HEK293T (cell line): ENCODE measurements at regions not wholly inside any gene's neighbourhood (a gene's known extent, or its start where the extent isn't known, plus 50 kb on each side); places are given as distances from the start of the nearest gene placed in this dataset.
"Not testable (repeated sequence)": the region's sequence is repeated elsewhere in the genome, so short reads cannot be mapped to it uniquely, and the experiment has no call there.

Source experiments
- CTCF ChIA-PET: fragments of 350-600 bp; formaldehyde crosslinking; extraction: SDS; loops from one replicate; lab custom pipeline; 2021; ENCODE audit warnings: antibody characterized with exemption, inconsistent platforms; lab: Yijun Ruan, JAX
- POLR2A ChIA-PET: fragments of 350-600 bp; formaldehyde crosslinking; extraction: SDS; loops from one replicate; lab custom pipeline; 2020; ENCODE audit warnings: antibody characterized with exemption, inconsistent platforms; lab: Yijun Ruan, JAX
- DNase-seq: peaks from one replicate; pipeline ENCODE4 v3.0.0; 2012; ENCODE audit warnings: mixed read lengths; ENCODE audit errors: extremely low spot score
- ARNT ChIP-seq: fragments of 450-650 bp; IDR thresholded peaks from 2 replicates; pipeline ENCODE4 v1.6.1; 2017; ENCODE audit warnings: mild to moderate bottlenecking
- BHLHE40 ChIP-seq: fragments of 450-650 bp; IDR thresholded peaks from 2 replicates; pipeline ENCODE4 v1.6.1; 2016; ENCODE audit warnings: mild to moderate bottlenecking, moderate library complexity, borderline replicate concordance
- CTBP1 ChIP-seq: fragments of 450-650 bp; IDR thresholded peaks from 2 replicates; pipeline ENCODE4 v1.6.1; 2016; ENCODE audit warnings: borderline replicate concordance
- ELF4 ChIP-seq: fragments of 450-650 bp; IDR thresholded peaks from 2 replicates; pipeline ENCODE4 v1.6.1; 2017; ENCODE audit warnings: antibody characterized with exemption
- FOXA1 ChIP-seq: fragments of 450-650 bp; IDR thresholded peaks from 2 replicates; pipeline ENCODE4 v1.6.1; 2016; ENCODE audit warnings: mild to moderate bottlenecking
- FOXK2 ChIP-seq: fragments of 450-650 bp; IDR thresholded peaks from 2 replicates; pipeline ENCODE4 v1.6.1; 2016; ENCODE audit warnings: mild to moderate bottlenecking
- FOXM1 ChIP-seq: fragments of 450-650 bp; IDR thresholded peaks from 2 replicates; pipeline ENCODE4 v1.6.1; 2017; ENCODE audit warnings: mild to moderate bottlenecking, borderline replicate concordance
- HDGF ChIP-seq: fragments of 450-650 bp; IDR thresholded peaks from 2 replicates; pipeline ENCODE4 v1.6.1; 2017; ENCODE audit warnings: antibody characterized with exemption, borderline replicate concordance
- L3MBTL2 ChIP-seq: fragments of 450-650 bp; conservative IDR thresholded peaks from 2 replicates; pipeline ENCODE4 v1.6.1; 2016; ENCODE audit warnings: mild to moderate bottlenecking
- LEF1 ChIP-seq: fragments of 450-650 bp; IDR thresholded peaks from 2 replicates; pipeline ENCODE4 v1.6.1; 2017; ENCODE audit warnings: mild to moderate bottlenecking, borderline replicate concordance
- NFRKB ChIP-seq: fragments of 450-650 bp; IDR thresholded peaks from 2 replicates; pipeline ENCODE4 v1.6.1; 2016; ENCODE audit warnings: mild to moderate bottlenecking, moderate library complexity
- SP1 ChIP-seq: fragments of 450-650 bp; IDR thresholded peaks from 2 replicates; pipeline ENCODE4 v1.6.1; 2017
- SUZ12 ChIP-seq: fragments of 450-650 bp; IDR thresholded peaks from 2 replicates; pipeline ENCODE4 v1.6.1; 2016; ENCODE audit warnings: mild to moderate bottlenecking
- TARDBP ChIP-seq: fragments of 450-650 bp; IDR thresholded peaks from 2 replicates; pipeline ENCODE4 v1.6.1; 2016
- ZNF384 ChIP-seq: fragments of 450-650 bp; IDR thresholded peaks from 2 replicates; pipeline ENCODE4 v1.6.1; 2016
- TF ChIP-seq, protein P1 (sequence below): fragments of 450-650 bp; IDR thresholded peaks from 2 replicates; pipeline ENCODE4 v1.6.1; 2016

DNA sequence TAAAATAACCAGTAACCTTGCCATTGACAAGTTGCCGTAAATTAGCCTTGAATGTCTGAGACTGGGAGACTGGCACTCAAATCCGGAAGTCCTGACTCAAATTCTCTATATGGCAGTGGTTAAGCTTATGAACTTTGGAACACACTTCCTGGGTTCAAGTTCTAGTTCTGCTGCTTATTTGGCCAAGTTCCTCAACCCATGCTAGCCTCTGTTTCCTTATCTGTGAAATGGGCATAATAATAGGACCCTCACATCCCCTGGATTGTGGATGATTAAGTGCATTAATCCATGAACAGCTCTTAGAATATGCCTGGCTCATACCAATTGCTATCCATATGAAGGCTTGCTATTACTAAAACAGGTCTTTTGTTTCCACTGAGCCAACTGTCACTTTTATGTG is 311.5 kb downstream of the EDEM1 start:
- POLR2A ChIA-PET, result no interaction called here
- CTCF ChIA-PET, result no interaction called here
- TF ChIP-seq ARNT, result no peak
- TF ChIP-seq TARDBP, result no peak
- no peak for DNase-seq

DNA sequence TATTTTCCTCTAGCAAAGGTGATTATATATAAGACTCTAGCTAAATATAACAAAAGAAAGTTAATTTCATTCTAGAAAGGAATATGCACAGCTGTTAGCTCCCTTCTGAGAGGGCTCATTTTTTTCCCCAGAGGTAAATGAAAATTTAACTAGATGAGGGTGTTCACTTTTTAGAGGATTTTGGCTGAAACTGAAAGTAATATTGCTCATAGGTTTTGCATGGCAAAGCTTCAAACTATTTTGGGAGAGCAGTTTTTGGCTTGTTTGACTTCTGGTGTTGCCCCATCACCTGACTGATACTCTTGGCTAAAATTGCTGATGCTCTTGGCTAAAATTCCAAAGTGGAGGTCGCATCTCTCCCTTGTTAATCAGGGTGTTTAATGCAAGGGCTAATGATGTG is 311.9 kb downstream of the EDEM1 start:
- ChIA-PET CTCF (no interaction called here), POLR2A (no interaction called here)
- DNase-seq, result no peak
- TF ChIP-seq BHLHE40, result no peak

DNA sequence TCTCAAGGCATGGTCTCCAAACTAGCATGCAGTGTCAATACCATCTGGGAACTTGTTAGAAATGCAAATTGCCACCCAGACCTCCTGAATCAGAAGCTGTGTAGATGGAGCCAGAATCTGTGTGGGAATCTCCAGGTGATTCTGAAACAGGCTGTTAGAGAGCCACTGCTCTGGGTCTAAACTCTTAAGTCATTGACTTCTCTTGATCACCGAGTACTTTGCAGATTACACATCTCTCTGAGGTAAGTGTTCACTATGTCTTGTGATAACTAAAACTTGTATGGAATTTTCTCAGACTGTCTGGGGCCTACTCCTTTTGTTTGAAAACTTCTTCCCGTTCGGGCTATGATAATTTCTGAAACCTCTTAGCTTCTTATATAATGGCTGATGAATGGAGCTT is 315.6 kb downstream of the EDEM1 start:
- POLR2A ChIA-PET, result no interaction called here
- DNase-seq, result no peak
- no peak for TF ChIP-seq SUZ12
- TF ChIP-seq BHLHE40, result no peak
- TF ChIP-seq FOXK2, result no peak
- TF ChIP-seq L3MBTL2, result no peak
- no peak for TF ChIP-seq FOXA1
- TF ChIP-seq HDGF, result no peak
- TF ChIP-seq, protein P1, sequence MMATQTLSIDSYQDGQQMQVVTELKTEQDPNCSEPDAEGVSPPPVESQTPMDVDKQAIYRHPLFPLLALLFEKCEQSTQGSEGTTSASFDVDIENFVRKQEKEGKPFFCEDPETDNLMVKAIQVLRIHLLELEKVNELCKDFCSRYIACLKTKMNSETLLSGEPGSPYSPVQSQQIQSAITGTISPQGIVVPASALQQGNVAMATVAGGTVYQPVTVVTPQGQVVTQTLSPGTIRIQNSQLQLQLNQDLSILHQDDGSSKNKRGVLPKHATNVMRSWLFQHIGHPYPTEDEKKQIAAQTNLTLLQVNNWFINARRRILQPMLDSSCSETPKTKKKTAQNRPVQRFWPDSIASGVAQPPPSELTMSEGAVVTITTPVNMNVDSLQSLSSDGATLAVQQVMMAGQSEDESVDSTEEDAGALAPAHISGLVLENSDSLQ, result no peak
- no peak for TF ChIP-seq ZNF384
- no peak for TF ChIP-seq NFRKB
- TF ChIP-seq ARNT, result no peak
- TF ChIP-seq FOXM1, result no peak
- no peak for TF ChIP-seq CTBP1
- TF ChIP-seq TARDBP, result no peak
- TF ChIP-seq SP1, result no peak
- TF ChIP-seq ELF4, result no peak
- TF ChIP-seq LEF1, result no peak
- CTCF ChIA-PET, result no interaction called here

DNA sequence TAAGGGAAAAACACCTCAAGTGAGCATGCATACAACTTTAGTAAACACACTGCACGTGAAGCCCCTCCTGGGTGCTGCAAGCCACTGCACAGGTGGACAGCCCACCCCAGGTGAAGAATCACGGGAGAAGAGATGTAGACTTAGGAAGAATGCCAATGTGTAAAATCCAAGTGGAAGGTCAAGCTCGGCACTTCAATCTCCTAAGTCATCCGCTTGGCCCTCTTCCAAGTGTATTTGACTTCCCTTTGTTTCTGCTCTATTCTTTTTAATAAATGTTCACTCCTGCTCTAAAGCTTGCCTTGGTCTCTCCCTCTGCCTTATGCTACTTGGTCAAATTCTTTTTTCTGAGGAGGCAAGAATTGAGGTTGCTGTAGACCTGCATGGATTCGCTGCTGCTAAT is 316.6 kb downstream of the EDEM1 start:
- ChIA-PET CTCF (no interaction called here), POLR2A (no interaction called here)
- TF ChIP-seq LEF1 (no peak), L3MBTL2 (no peak), ELF4 (no peak), ZNF384 (no peak), FOXM1 (no peak), TARDBP (no peak), CTBP1 (no peak), HDGF (no peak), FOXK2 (no peak), SUZ12 (no peak), ARNT (no peak), SP1 (no peak), NFRKB (no peak), BHLHE40 (no peak), FOXA1 (no peak)
- TF ChIP-seq, protein P1, result no peak
- DNase-seq, result no peak

DNA sequence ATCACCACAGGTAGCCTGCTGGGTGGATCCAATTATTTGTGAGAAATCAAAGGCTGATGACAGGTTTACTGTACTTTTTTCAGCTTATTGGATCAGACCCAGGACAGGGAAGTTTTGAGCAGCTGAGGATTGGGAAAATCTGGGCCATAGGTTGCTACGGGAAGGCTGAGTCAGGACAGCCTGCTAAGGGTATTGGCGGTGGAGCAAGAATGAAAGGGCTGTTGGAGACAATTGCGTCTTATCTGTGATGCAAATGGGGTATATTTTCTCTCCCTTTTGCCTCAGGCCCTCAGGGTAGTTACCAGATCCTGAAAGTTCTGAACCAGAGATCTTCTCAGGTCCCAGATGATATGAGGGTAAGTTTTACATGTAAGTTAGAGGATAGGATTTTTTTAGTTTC is 317.7 kb downstream of the EDEM1 start:
- ChIA-PET CTCF (no interaction called here), POLR2A (no interaction called here)
- DNase-seq, result no peak
- TF ChIP-seq SP1 (no peak), SUZ12 (no peak), BHLHE40 (no peak), ZNF384 (no peak)

DNA sequence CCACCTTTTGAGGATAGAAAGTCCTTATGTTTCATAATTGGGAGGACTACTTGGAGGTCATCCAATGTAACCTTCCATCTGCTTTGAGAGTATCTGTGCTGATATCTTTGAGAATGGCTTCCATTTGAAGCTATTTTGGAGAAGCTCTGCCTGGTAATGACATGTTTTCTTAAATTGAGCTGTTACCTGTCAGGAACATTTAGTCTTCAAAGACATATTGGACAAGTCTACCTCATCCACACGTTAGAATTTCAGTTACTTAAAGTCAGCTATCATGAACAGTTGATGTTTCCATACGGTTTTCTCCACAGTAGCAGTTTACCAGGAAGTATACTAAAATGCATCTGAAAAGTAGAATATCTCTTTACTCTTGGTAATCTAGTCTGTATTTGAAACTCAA is 318.5 kb downstream of the EDEM1 start:
- CTCF ChIA-PET, result no interaction called here
- no peak for TF ChIP-seq SUZ12
- POLR2A ChIA-PET, result no interaction called here

DNA sequence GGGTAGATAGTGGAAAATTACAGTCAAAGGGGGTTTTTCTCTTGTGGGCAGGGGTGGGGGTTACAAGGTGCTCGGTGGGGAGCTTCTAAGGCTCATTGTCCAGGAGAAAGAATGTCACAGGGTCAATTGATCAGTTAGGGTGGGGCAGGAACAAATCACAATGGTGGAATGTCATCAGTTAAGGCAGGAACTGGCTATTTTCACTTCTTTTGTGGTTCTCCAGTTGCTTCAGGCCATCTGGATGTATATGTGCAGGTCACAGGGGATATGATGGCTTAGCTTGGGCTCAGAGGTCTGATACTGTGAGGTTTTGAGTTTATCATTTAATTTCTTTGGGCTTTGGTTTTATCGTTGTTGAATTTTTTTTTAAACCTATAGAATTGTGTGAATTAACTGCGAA is 321.4 kb downstream of the EDEM1 start:
- POLR2A ChIA-PET, DNase-seq, CTCF ChIA-PET: not testable (repeated sequence)

More for the DNA sequence above, 318.5 kb downstream of the EDEM1 start:
- DNase-seq, result no peak

DNA sequence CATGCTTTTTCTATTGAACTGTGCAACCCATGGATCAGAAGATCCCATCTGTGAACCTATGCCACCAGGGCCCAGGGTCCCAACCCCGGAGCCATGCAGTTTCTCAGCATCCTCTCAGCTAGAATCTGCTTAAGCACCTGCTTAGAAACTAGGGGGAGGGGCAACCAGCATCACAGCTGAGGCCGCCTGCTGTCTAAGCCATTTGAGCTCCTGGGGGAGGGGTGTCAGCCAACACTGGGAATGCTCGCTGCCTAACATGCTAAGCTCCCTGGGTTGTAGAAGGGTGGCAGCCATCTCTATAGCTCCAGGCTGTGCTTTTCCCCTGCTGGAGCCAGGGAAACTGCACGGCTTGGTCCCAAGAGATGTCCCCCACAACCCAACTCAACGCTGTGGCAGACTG is 322.8 kb downstream of the EDEM1 start:
- ChIA-PET CTCF (no interaction called here), POLR2A (no interaction called here)
- no peak for DNase-seq
- no peak for TF ChIP-seq ZNF384
- no peak for TF ChIP-seq FOXA1
- TF ChIP-seq TARDBP, result no peak
- TF ChIP-seq FOXM1, result no peak
- TF ChIP-seq LEF1, result no peak
- no peak for TF ChIP-seq NFRKB
- TF ChIP-seq, protein P1, result no peak
- no peak for TF ChIP-seq CTBP1
- TF ChIP-seq SP1, result no peak
- no peak for TF ChIP-seq HDGF
- no peak for TF ChIP-seq ELF4
- no peak for TF ChIP-seq FOXK2
- no peak for TF ChIP-seq BHLHE40
- TF ChIP-seq ARNT, result no peak
- TF ChIP-seq SUZ12, result no peak
- no peak for TF ChIP-seq L3MBTL2
